BJ (cell line): ENCODE measurements at regions not wholly inside any gene's neighbourhood (a gene's known extent, or its start where the extent isn't known, plus 50 kb on each side); places are given as distances from the start of the nearest gene placed in this dataset.

ENCODE experiments used
- CTCF ChIA-PET: fragments of 350-600 bp; formaldehyde crosslinking; extraction: SDS; loops from one replicate; lab custom pipeline; 2021; ENCODE audit warnings: antibody characterized with exemption, inconsistent platforms; lab: Yijun Ruan, JAX
- POLR2A ChIA-PET: fragments of 300-600 bp; sonication (Branson Sonifier 250); formaldehyde crosslinking; extraction: SDS; loops from one replicate; lab custom pipeline; 2021; ENCODE audit warnings: antibody characterized with exemption; lab: Charles Lee
- DNase-seq: peaks from one replicate; pipeline ENCODE4 v3.0.0-alpha.2; 2011; ENCODE audit warnings: low read depth
- H3K27me3 ChIP-seq: 2 replicates; pipeline ENCODE4 v1.6.0; 2011; ENCODE audit warnings: low read length; ENCODE audit not compliant: control insufficient read depth, insufficient read depth
- H3K36me3 ChIP-seq: 2 replicates; pipeline ENCODE4 v1.5.1; 2011; ENCODE audit warnings: low read length; ENCODE audit not compliant: control insufficient read depth, insufficient read depth
- H3K4me3 ChIP-seq: 2 replicates; pipeline ENCODE4 v1.5.1; 2011; ENCODE audit warnings: low read depth, mild to moderate bottlenecking, control low read depth, low read length
- CTCF ChIP-seq: IDR thresholded peaks from 2 replicates; pipeline ENCODE4 v1.5.1; 2011; ENCODE audit warnings: low read depth, mild to moderate bottlenecking, control low read depth, inconsistent platforms, low read length, moderate library complexity; ENCODE audit not compliant: insufficient read depth

- no peaks in the 10 kb centered on the region for H3K27me3 ChIP-seq
- ChIA-PET POLR2A (no interaction called here), CTCF (no interaction called here)
- H3K36me3 ChIP-seq, result no peaks in the 10 kb centered on the region
- no peak overlapping the region for H3K4me3 ChIP-seq
- no peak for TF ChIP-seq CTCF
- DNase-seq, result peak; percentile 1
Observed at GRCh38 chr2:164260506-164260905, 360.8 kb downstream of the GRB14 start.

GRCh38 chr2:164257742-164258141 is 363.5 kb downstream of the GRB14 start:
- ChIA-PET POLR2A (no interaction called here), CTCF (no interaction called here)
- no peak for TF ChIP-seq CTCF
- Histone ChIP-seq H3K36me3 (no peaks in the 10 kb centered on the region), H3K27me3 (no peaks in the 10 kb centered on the region), H3K4me3 (no peak overlapping the region)
- no peak for DNase-seq

GRCh38 chr2:164252568-164253287 is 368.6 kb downstream of the GRB14 start:
- POLR2A ChIA-PET, result no interaction called here

GRCh38 chr2:164243315-164243714 is 378.0 kb downstream of the GRB14 start:
- H3K36me3 ChIP-seq, result no peaks in the 10 kb centered on the region
- no peak for TF ChIP-seq CTCF
- ChIA-PET CTCF (no interaction called here), POLR2A (no interaction called here)
- no peak for DNase-seq
- H3K4me3 ChIP-seq, result no peak overlapping the region
- no peaks in the 10 kb centered on the region for H3K27me3 ChIP-seq

More at GRCh38 chr2:164252568-164253287, 368.6 kb downstream of the GRB14 start:
- Histone ChIP-seq H3K36me3 (no peaks in the 10 kb centered on the region), H3K4me3 (no peak overlapping the region), H3K27me3 (no peaks in the 10 kb centered on the region)
- no peak for DNase-seq
- CTCF ChIA-PET, result no interaction called here
- TF ChIP-seq CTCF, result no peak

GRCh38 chr2:164242409-164242808 is 378.9 kb downstream of the GRB14 start:
- POLR2A ChIA-PET, result no interaction called here
- CTCF ChIA-PET, result no interaction called here
- TF ChIP-seq CTCF, result no peak
- H3K36me3 ChIP-seq, result no peaks in the 10 kb centered on the region
- no peaks in the 10 kb centered on the region for H3K27me3 ChIP-seq
- no peak for DNase-seq
- no peak overlapping the region for H3K4me3 ChIP-seq
